LoVo (cell line): ENCODE measurements at regions not wholly inside any gene's neighbourhood (a gene's known extent, or its start where the extent isn't known, plus 50 kb on each side); places are given as distances from the start of the nearest gene placed in this dataset.
"Not testable (repeated sequence)": the region's sequence is repeated elsewhere in the genome, so short reads cannot be mapped to it uniquely, and the experiment has no call there.

Experiments
- DNase-seq: peaks from one replicate; pipeline ENCODE4 v3.0.0-alpha.2; 2016; ENCODE audit warnings: low spot score

- not testable (repeated sequence) for DNase-seq
Observed at GRCh38 chr6:104676679-104677078, 183.0 kb downstream of the HACE1 start.

- DNase-seq, result not testable (repeated sequence)
Observed at GRCh38 chr6:104675161-104675560, 184.6 kb downstream of the HACE1 start.

- DNase-seq, result not testable (repeated sequence)
Observed at GRCh38 chr6:104673078-104673477, 186.6 kb downstream of the HACE1 start.

- not testable (repeated sequence) for DNase-seq
Observed at GRCh38 chr6:104671591-104671891, 188.2 kb downstream of the HACE1 start.

- not testable (repeated sequence) for DNase-seq
Observed at GRCh38 chr6:104670834-104671590, 188.7 kb downstream of the HACE1 start.

- DNase-seq, result no peak
Observed at GRCh38 chr6:104669483-104669882, 190.2 kb downstream of the HACE1 start.

GRCh38 chr6:104656235-104656634 is 203.5 kb downstream of the HACE1 start:
- DNase-seq, result no peak

GRCh38 chr6:104653781-104654180 is 205.9 kb downstream of the HACE1 start:
- no peak for DNase-seq

GRCh38 chr6:104648347-104648746 is 211.4 kb downstream of the HACE1 start:
- DNase-seq, result no peak

GRCh38 chr6:104644848-104645247 is 214.9 kb downstream of the HACE1 start:
- no peak for DNase-seq

- DNase-seq, result no peak
Observed at GRCh38 chr6:104642871-104643270, 216.8 kb downstream of the HACE1 start.

- no peak for DNase-seq
Observed at GRCh38 chr6:104640761-104641160, 219.0 kb downstream of the HACE1 start.

- no peak for DNase-seq
Observed at GRCh38 chr6:104640150-104640700, 219.5 kb downstream of the HACE1 start.

GRCh38 chr6:104639668-104640067 is 220.1 kb downstream of the HACE1 start:
- DNase-seq, result no peak

- no peak for DNase-seq
Observed at GRCh38 chr6:104638841-104639290, 220.9 kb downstream of the HACE1 start.

GRCh38 chr6:104633125-104633524 is 226.6 kb downstream of the HACE1 start:
- DNase-seq, result no peak

GRCh38 chr6:104632588-104632987 is 227.1 kb downstream of the HACE1 start:
- no peak for DNase-seq

GRCh38 chr6:104630955-104631354 is 228.8 kb downstream of the HACE1 start:
- DNase-seq, result no peak

GRCh38 chr6:104630522-104630921 is 229.2 kb downstream of the HACE1 start:
- no peak for DNase-seq

GRCh38 chr6:104629826-104630225 is 229.9 kb downstream of the HACE1 start:
- no peak for DNase-seq

GRCh38 chr6:104625536-104625935 is 234.2 kb downstream of the HACE1 start:
- peak; percentile 44 for DNase-seq

- DNase-seq, result peak; percentile 15
Observed at GRCh38 chr6:104623052-104623690, 236.5 kb downstream of the HACE1 start.

GRCh38 chr6:104621396-104621795 is 238.3 kb downstream of the HACE1 start:
- DNase-seq, result no peak
